NCI-H345 treated with DMSO at 0.1 percent for 48 hours (cell line): ENCODE measurements at regions not wholly inside any gene's neighbourhood (a gene's known extent, or its start where the extent isn't known, plus 50 kb on each side); places are given as distances from the start of the nearest gene placed in this dataset.

ENCODE experiments used
- DNase-seq: peaks from one replicate; lab custom pipeline; 2025; ENCODE audit not compliant: unreplicated experiment; lab: John Stamatoyannopoulos, UW

- DNase-seq = no peak
Measured at GRCh38 chr20:6439737-6440442, 317.1 kb upstream of the FERMT1 start.

DNA sequence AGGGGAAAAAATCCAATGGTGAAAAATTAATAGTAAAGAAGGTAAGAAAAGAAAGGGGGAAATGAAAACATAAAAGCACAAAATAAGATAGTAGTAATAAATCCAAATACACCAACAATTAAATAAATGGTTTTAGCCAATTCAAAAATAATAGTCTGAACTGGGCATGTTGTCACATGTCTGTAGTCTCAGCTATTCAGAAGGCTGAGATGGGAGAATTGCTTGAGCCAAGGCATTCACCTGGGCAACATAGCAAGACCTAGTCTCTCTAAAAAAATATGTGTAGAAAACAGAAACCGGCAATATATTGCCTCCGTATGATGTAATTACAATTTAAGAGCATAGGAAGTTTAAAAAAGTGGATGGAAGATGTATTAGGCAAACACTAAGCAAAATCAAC is 311.3 kb upstream of the FERMT1 start:
- no peak for DNase-seq

GRCh38 chr20:6430381-6430780 is 307.6 kb upstream of the FERMT1 start:
- no peak for DNase-seq

GRCh38 chr20:6426287-6426891 is 303.6 kb upstream of the FERMT1 start:
- no peak for DNase-seq

GRCh38 chr20:6421321-6422248 is 298.8 kb upstream of the FERMT1 start:
- DNase-seq = no peak

DNA sequence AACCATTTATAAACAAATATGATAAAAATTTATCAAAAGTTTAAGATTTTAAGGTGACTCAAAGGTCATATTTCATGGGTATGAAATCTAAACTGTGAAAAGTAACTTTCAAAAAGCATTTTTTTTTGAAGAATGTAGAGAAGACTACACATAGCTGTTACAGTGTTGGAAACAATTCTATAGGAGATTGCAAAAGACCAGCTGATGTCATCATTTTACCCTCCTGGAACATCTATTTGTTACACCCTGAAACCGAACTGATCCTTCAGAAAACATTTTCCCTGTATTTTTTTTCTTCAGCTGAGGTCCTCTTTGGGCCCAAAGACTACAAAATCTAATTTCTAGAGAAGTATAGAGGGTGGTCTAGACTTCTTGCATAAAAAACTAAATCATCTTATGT is 297.5 kb upstream of the FERMT1 start:
- no peak for DNase-seq

- DNase-seq = no peak
Measured at GRCh38 chr20:6418732-6419131, 295.9 kb upstream of the FERMT1 start.

GRCh38 chr20:6416371-6416770 is 293.5 kb upstream of the FERMT1 start:
- DNase-seq = no peak

DNA sequence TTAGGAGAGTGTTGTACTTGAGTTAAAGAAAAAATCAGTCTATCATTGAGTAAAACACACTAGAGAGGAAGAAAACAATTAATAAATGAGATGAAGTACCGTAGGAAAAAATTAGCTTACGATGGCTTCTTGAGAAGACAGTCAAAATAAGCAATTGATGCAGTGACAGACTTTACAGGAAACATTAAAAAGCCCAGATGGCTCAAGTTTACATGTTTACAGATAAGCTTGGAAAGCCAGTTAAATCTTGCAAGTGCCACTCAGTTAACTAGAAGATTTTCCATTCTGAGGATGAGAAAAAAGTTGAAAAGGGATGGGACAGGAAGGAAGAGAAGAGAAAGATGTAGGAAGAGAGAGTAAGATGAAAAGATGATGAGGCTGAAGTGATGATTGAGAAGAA is 288.8 kb upstream of the FERMT1 start:
- DNase-seq = no peak

DNA sequence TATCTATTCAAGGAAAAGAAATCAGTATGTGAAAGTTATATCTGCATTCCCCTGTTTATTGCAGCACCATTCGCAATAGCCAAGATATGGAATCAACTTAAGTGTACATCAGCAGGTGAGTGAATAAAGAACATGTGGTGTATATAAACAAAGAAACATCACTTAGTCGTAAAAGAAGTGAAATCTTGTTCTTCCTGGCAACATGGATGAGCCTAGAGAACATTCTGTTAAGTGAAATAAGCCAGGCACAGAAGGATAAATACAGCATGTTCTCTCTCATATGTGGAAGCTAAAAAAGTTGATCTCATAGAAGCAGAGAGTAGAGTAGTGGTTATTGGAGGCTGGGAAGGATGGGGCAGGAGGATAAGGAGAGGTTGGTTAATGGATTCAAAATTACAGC is 287.9 kb upstream of the FERMT1 start:
- DNase-seq = no peak

- DNase-seq = no peak
Measured at GRCh38 chr20:6407163-6407562, 284.3 kb upstream of the FERMT1 start.

GRCh38 chr20:6401893-6402557 is 279.2 kb upstream of the FERMT1 start:
- no peak for DNase-seq

GRCh38 chr20:6397115-6397514 is 274.3 kb upstream of the FERMT1 start:
- DNase-seq = no peak

DNA sequence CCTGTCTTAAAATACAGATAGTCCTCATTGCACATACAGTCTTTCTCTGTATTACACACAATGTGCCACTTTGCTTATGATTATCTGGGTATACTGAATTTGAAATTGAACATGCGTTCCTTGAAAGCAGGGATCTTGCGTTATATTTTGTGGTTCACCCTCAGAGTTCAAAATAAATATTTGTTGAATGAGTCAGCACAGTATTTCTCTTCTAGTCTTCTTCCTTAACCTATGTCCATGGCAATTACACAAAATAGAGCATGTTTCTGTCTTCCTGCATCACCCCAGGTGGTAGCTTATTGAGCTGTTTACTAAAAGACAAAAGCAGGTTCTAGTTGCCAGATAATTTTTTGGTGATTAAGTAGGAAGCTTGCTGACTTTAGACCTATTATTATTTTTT is 272.9 kb upstream of the FERMT1 start:
- peak; percentile 20 for DNase-seq

DNA sequence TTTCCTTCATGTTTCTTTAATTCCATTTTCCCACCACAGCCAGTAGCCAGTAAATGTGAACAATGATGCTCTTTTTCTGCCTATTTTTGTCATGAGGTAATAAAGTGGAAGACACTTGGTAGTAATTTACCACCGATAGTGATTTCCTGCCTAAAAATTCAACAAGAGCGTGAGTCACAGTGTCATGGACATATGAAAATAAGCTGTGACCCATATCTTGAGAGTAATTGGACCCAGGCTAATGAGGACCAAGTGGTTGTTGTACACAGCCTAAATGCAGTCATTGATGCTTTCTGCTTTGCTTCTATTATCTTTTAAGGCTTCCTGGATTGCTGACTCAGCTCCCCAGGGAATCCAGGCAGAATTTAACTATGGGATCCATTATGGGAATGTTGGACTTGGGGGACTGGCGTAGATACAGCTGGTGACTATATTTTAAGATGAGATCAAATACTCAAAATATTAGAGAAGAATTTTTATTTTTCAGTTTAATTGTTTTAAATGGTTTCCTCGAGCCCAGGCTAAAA is 265.9 kb upstream of the FERMT1 start:
- DNase-seq = no peak

GRCh38 chr20:6384956-6385486 is 262.2 kb upstream of the FERMT1 start:
- no peak for DNase-seq

GRCh38 chr20:6384380-6384779 is 261.6 kb upstream of the FERMT1 start:
- DNase-seq = no peak

DNA sequence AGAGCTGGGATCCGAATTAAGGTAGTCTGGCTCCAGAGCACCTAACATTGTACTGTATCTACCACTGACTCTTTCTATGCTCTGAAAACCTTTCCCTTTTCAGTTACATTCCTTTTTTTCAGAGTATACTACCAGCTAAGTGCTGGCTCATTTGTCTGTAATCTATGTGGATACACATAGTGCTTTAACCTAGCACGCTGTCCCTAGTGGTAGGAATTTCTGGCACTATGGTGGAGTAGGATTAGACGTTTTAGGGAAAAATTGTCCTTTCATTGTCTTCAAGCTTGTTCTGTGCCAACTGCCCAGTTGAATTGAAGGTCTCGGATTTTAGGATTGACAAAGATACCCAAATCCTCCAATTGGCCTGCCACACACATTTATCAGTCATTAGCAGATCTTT is 259.1 kb upstream of the FERMT1 start:
- no peak for DNase-seq

DNA sequence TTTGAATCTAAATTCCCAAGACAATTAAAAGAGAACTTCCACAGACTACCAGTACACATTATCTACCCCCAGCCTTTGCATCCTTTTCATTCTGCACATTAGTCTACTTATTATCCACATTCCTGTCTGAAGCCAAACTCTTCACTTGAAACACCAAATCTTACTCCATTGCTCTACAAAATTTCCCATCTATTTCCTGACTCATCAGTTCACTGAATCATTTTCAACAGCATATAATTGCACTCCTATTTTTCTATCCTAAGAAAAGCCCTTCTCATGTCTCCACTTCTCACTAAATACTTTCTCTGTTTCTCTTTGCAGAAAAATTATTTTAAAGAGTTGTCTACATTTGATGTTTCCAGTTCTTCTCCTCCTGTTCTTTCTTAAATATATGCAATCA is 239.4 kb upstream of the FERMT1 start:
- DNase-seq = no peak

- DNase-seq = no peak
Measured at GRCh38 chr20:6360766-6361165, 237.9 kb upstream of the FERMT1 start.
